Right ventricle myocardium inferior (tissue), 1 donor: ENCODE measurements at regions not wholly inside any gene's neighbourhood (a gene's known extent, or its start where the extent isn't known, plus 50 kb on each side); places are given as distances from the start of the nearest gene placed in this dataset.

ENCODE experiments used
- ATAC-seq: fragments of 200-7000 bp; cut with Tn5 transposase; one replicate; pipeline ENCODE4 v1.9.1; 2020; ENCODE audit warnings: mild to moderate bottlenecking, moderate library complexity
- DNase-seq: peaks from one replicate; pipeline ENCODE4 v3.0.0; 2021; ENCODE audit errors: missing footprints
- intact Hi-C: fragments of 100-400 bp; cut with DNase I; formaldehyde crosslinking; loops from one replicate; pipeline ENCODE4 v1.11.0; 2022
- donor health status: DM: no; HTN: yes; CAD: no; lungs with severe emphysema.

- ATAC-seq (peak; percentile 82), DNase-seq (no peak)
- intact Hi-C loops: no loop called here
Measured at GRCh38 chr4:119939071-119939995, 127.3 kb downstream of the MAD2L1 start.

DNA sequence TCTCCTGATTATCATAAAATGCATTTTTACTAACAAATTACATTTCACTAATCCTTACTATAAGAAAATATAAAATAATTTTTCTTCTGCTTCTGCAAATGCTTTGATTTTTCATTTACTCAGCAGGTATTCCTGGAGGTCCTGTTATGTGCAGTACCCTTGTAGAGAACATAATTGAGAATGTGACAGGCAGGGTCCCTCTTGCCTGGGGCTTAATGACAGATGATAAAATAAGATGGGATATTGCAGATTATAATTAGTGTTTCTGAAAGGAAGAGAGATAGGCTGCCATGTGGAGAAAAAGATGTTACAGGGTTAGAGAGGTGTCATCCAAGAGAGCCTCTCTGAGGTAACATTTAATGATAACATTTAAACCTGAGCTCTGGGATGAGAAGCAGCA is 128.9 kb downstream of the MAD2L1 start:
- intact Hi-C loops: no loop called here
- no peak for ATAC-seq
- no peak for DNase-seq

DNA sequence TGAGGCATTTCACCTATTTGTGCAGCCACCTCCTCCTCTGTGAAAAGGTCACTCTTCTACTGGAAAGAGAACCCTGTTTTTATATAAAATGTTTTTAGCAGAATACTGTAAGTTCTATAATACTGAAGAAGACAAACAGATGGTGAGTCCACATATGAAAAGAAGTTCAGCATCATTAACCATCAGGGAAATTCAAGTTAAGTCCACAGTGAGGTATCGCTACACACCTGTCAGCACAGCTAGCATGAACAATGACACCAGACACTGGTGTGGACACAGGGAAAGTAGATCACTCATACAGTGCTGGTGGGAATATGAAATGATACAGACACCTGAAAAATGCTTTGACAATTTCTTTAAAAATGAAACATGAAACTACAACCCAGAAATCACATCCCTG is 133.0 kb downstream of the MAD2L1 start:
- DNase-seq (no peak), ATAC-seq (no peak)
- intact Hi-C loops: no loop called here

DNA sequence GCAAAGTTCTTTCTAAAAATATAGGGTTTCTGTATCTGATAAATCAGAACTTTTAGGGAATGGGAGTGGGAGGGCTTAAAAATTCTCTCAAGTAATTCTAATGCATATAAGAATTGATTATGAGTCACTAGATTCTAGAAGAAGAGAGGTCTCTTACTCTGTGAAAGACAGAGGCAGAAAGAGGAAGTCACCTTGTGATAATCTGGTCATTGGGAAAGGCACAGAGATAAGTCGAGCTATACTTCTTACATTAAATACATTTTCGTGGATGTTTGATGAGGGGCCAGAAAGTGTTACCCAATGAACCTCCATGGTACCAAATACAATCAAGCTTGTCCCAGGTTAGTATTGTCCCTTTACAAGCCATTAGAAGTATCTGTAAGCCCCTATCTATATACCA is 134.4 kb downstream of the MAD2L1 start:
- no peak for DNase-seq
- no peak for ATAC-seq
- intact Hi-C loops: no loop called here

GRCh38 chr4:119930546-119930945 is 136.1 kb downstream of the MAD2L1 start:
- ATAC-seq (no peak), DNase-seq (no peak)
- intact Hi-C loops: no loop called here

- DNase-seq: no peak
- intact Hi-C loops: no loop called here
Measured at GRCh38 chr4:119921830-119922229, 144.8 kb downstream of the MAD2L1 start.

GRCh38 chr4:119906277-119906676 is 160.4 kb downstream of the MAD2L1 start:
- ATAC-seq (no peak), DNase-seq (no peak)
- intact Hi-C loops: no loop called here

More at GRCh38 chr4:119921830-119922229, 144.8 kb downstream of the MAD2L1 start:
- ATAC-seq: no peak

DNA sequence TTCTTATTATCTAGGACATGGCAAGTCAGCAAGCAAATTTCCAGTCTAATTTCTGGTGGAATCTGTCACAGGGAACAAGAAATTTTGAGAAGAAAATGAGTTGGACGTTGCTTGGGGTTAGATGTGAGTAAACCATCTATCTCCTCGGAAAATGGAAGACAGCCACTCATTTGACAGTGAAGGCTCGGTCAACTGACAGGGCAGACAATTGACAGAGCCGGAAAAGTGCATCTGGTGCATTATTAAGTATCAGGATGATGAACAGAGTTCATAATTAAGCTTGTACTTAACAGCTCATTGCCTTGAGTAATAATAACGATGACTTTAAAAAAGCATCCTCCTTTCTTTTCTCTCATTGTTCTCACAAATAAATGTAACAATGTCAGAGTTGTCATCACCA is 168.4 kb downstream of the MAD2L1 start:
- intact Hi-C loops: no loop called here
- no peak for DNase-seq

GRCh38 chr4:119897260-119897659 is 169.4 kb downstream of the MAD2L1 start:
- DNase-seq: no peak
- ATAC-seq: no peak
- intact Hi-C loops: no loop called here

More for the DNA sequence above, 168.4 kb downstream of the MAD2L1 start:
- ATAC-seq: no peak

- ATAC-seq (no peak), DNase-seq (no peak)
- intact Hi-C loops: no loop called here
Measured at GRCh38 chr4:119894650-119895208, 171.9 kb downstream of the MAD2L1 start.

GRCh38 chr4:119873794-119874325 is 192.8 kb downstream of the MAD2L1 start:
- no peak for DNase-seq
- intact Hi-C loops: no loop called here
- ATAC-seq: no peak

GRCh38 chr4:119873132-119873531 is 193.5 kb downstream of the MAD2L1 start:
- no peak for ATAC-seq
- no peak for DNase-seq

GRCh38 chr4:119872371-119873016 is 194.2 kb downstream of the MAD2L1 start:
- intact Hi-C loops: no loop called here
- DNase-seq (no peak), ATAC-seq (no peak)

More at GRCh38 chr4:119873132-119873531, 193.5 kb downstream of the MAD2L1 start:
- intact Hi-C loops: no loop called here

DNA sequence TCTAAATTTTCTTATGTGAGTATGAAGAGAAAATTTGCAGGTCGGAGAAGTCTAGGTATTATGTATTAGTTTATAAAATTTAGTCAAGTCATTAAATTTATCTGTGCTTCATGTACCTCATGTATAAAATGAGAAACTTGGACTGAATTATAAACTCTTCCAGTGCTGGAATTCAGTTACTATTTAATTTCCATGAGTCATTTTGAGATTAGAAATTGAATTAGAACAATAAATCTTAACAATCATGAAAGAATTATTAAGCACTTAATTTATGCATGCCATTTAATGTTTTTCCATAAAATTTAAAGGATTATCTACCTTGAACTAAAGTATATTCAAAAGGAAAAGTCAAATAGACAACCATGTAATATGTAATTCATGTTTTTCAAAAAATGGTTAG is 195.8 kb downstream of the MAD2L1 start:
- DNase-seq: no peak
- intact Hi-C loops: no loop called here
- ATAC-seq: no peak

DNA sequence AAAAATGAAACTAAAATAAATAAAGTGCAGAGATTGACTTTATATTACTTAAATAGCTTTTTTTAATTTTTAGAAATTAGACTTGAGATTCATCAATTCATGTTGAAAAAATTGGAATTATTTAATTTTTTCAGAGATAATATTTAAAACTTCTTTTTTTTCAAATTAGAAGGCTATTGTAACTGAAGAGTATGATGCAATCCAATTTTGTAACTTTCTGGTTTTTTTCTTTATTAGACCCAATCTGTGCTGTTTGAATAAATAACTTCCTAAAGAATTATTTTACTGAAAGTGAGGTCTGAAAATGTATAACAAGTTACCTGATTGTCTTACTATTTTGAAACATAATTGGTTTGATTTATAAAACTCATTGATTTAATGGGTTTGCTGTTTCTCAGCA is 200.9 kb downstream of the MAD2L1 start:
- intact Hi-C loops: no loop called here
- ATAC-seq: no peak
- DNase-seq: no peak

- no peak for ATAC-seq
- intact Hi-C loops: no loop called here
- DNase-seq: no peak
Measured at GRCh38 chr4:119865389-119865788, 201.3 kb downstream of the MAD2L1 start.

DNA sequence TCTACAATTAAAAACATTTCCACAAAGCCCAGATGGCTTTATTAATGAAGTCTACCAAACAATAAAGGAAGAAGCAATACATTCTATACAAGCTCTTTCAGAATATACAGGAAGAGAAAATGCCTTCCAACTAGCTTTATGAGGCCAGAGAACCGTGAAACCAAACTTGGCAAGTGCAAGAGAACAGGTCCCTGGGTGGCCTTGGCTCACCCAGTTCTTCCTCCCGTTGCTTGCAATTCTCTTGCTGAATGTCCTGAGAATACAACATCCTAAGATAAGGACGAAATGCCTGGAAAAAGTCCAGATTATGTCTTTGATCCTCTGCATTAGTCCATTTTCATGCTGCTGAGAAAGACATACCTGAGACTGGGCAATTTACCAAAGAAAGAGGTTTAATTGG is 204.9 kb downstream of the MAD2L1 start:
- DNase-seq (no peak), ATAC-seq (peak; percentile 31)
- intact Hi-C loops: no loop called here

GRCh38 chr4:119858176-119858575 is 208.5 kb downstream of the MAD2L1 start:
- no peak for DNase-seq
- no peak for ATAC-seq
- intact Hi-C loops: no loop called here

GRCh38 chr4:119854364-119854763 is 212.3 kb downstream of the MAD2L1 start:
- intact Hi-C loops: no loop called here
- ATAC-seq: no peak
- no peak for DNase-seq

GRCh38 chr4:119851649-119852048 is 215.0 kb downstream of the MAD2L1 start:
- no peak for DNase-seq
- intact Hi-C loops: no loop called here
- ATAC-seq: no peak
